ENCODE measurements at regions not wholly inside any gene's neighbourhood (a gene's known extent, or its start where the extent isn't known, plus 50 kb on each side); places are given as distances from the start of the nearest gene placed in this dataset.

DNA sequence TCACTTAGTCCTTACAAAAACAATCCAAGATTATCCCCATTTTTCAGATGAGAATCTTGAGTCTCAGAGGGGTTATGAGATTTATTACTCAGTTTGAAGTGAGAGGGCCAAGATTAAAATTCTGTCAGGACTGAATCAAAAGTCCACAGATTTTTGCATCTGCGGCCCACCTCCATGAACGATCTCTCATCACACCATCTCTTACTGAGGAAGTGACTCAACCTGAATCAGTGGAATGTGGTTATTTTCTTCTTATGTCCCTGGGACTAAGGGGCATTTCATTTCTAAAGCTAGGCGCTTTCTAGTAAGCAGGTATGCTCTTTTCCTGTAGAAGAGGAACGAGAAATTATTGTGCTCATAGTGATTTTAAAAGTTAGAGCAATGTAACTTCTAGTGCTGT, 360.3 kb upstream of the SPHKAP start:
- Histone ChIP-seq H3K4me3 (replicated peaks in 1 of 4; ENCODE audit: control extremely low read depth in 1 of 4, insufficient read depth in 1 of 4, low read depth in 3 of 4, low read length in 4 of 4) (no peak overlapping the region), H3K4me1 (ENCODE audit: control insufficient read depth, extremely low read depth, insufficient read depth, low read length) (peaks cover 2% of the 10 kb centered on the region), H3K27ac (ENCODE audit: insufficient read depth, low read length) (no peak overlapping the region), H3K9me3 (ENCODE audit: control insufficient read depth, insufficient read depth, low read depth, low read length) (no peaks in the 10 kb centered on the region), H3K27me3 (ENCODE audit: control insufficient read depth, insufficient read depth, low read length) (no peaks in the 10 kb centered on the region), H4K20me1 (ENCODE audit: control insufficient read depth, extremely low read depth, insufficient read depth, low read length) (no peaks in the 10 kb centered on the region), H2AFZ (ENCODE audit: low read length) (no peak overlapping the region), H3K79me2 (ENCODE audit: control insufficient read depth, insufficient read depth, low read length) (no peaks in the 10 kb centered on the region), H3K4me2 (ENCODE audit: extremely low read depth, insufficient read depth, low read length) (no peak overlapping the region), H3K36me3 (ENCODE audit: control insufficient read depth, insufficient read depth, low read length) (no peaks in the 10 kb centered on the region), H3K9ac (ENCODE audit: insufficient read depth, low read length) (no peak overlapping the region)
- DNase-seq (ENCODE audit: low read depth in 2 of 2): peak in 1 of 2 donors; percentile 80
- no peak for TF ChIP-seq EZH2 (IDR thresholded peaks at IDR 0.05; ENCODE audit: low read length, missing control alignments)
- TF ChIP-seq, protein P1, sequence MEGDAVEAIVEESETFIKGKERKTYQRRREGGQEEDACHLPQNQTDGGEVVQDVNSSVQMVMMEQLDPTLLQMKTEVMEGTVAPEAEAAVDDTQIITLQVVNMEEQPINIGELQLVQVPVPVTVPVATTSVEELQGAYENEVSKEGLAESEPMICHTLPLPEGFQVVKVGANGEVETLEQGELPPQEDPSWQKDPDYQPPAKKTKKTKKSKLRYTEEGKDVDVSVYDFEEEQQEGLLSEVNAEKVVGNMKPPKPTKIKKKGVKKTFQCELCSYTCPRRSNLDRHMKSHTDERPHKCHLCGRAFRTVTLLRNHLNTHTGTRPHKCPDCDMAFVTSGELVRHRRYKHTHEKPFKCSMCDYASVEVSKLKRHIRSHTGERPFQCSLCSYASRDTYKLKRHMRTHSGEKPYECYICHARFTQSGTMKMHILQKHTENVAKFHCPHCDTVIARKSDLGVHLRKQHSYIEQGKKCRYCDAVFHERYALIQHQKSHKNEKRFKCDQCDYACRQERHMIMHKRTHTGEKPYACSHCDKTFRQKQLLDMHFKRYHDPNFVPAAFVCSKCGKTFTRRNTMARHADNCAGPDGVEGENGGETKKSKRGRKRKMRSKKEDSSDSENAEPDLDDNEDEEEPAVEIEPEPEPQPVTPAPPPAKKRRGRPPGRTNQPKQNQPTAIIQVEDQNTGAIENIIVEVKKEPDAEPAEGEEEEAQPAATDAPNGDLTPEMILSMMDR (conservative IDR thresholded peaks at IDR 0.05 in 1 of 2, IDR thresholded peaks at IDR 0.05 in 1 of 2; ENCODE audit: low read depth in 1 of 2, low read length in 2 of 2): no peak

GRCh38 chr2:228540976-228541375, 359.5 kb upstream of the SPHKAP start:
- Histone ChIP-seq H4K20me1 (ENCODE audit: control insufficient read depth, extremely low read depth, insufficient read depth, low read length) (no peaks in the 10 kb centered on the region), H3K27ac (ENCODE audit: insufficient read depth, low read length) (no peak overlapping the region), H3K4me2 (ENCODE audit: extremely low read depth, insufficient read depth, low read length) (no peak overlapping the region), H3K4me1 (ENCODE audit: control insufficient read depth, extremely low read depth, insufficient read depth, low read length) (peaks cover 2% of the 10 kb centered on the region), H3K9me3 (ENCODE audit: control insufficient read depth, insufficient read depth, low read depth, low read length) (no peaks in the 10 kb centered on the region), H3K79me2 (ENCODE audit: control insufficient read depth, insufficient read depth, low read length) (no peaks in the 10 kb centered on the region), H3K27me3 (ENCODE audit: control insufficient read depth, insufficient read depth, low read length) (no peaks in the 10 kb centered on the region), H3K9ac (ENCODE audit: insufficient read depth, low read length) (no peak overlapping the region), H3K4me3 (replicated peaks in 1 of 4; ENCODE audit: control extremely low read depth in 1 of 4, insufficient read depth in 1 of 4, low read depth in 3 of 4, low read length in 4 of 4) (no peak overlapping the region), H3K36me3 (ENCODE audit: control insufficient read depth, insufficient read depth, low read length) (no peaks in the 10 kb centered on the region), H2AFZ (ENCODE audit: low read length) (no peak overlapping the region)
- no peak for DNase-seq (ENCODE audit: low read depth in 2 of 2)
- TF ChIP-seq, protein P1 (conservative IDR thresholded peaks at IDR 0.05 in 1 of 2, IDR thresholded peaks at IDR 0.05 in 1 of 2; ENCODE audit: low read depth in 1 of 2, low read length in 2 of 2): no peak
- TF ChIP-seq EZH2 (IDR thresholded peaks at IDR 0.05; ENCODE audit: low read length, missing control alignments): no peak

DNA sequence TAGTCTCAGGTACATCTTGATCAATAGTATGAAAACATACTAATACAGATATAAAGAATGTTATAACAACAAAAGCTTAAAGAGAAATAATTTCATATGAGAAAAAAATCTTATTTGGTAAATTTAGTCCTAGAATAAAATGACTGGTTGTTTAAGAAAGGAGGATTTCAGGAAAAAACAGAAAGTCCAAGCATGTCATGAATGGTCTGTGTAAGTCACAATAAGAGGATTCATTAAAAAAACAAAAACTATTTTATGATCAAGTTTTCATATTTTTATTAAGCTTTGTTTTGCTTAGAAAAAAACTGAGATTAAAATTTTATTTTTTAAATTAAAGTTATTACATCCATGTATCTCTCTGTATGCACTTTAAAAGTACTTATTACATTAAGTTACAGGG, 353.9 kb upstream of the SPHKAP start:
- Histone ChIP-seq H3K4me1 (ENCODE audit: control insufficient read depth, extremely low read depth, insufficient read depth, low read length) (no peaks in the 10 kb centered on the region), H3K36me3 (ENCODE audit: control insufficient read depth, insufficient read depth, low read length) (no peaks in the 10 kb centered on the region), H3K79me2 (ENCODE audit: control insufficient read depth, insufficient read depth, low read length) (no peaks in the 10 kb centered on the region), H3K4me3 (replicated peaks in 1 of 4; ENCODE audit: control extremely low read depth in 1 of 4, insufficient read depth in 1 of 4, low read depth in 3 of 4, low read length in 4 of 4) (no peak overlapping the region), H4K20me1 (ENCODE audit: control insufficient read depth, extremely low read depth, insufficient read depth, low read length) (no peaks in the 10 kb centered on the region), H2AFZ (ENCODE audit: low read length) (no peak overlapping the region), H3K9me3 (ENCODE audit: control insufficient read depth, insufficient read depth, low read depth, low read length) (no peaks in the 10 kb centered on the region), H3K27me3 (ENCODE audit: control insufficient read depth, insufficient read depth, low read length) (no peaks in the 10 kb centered on the region), H3K4me2 (ENCODE audit: extremely low read depth, insufficient read depth, low read length) (no peak overlapping the region), H3K9ac (ENCODE audit: insufficient read depth, low read length) (no peak overlapping the region), H3K27ac (ENCODE audit: insufficient read depth, low read length) (no peak overlapping the region)
- peak in 1 of 2 donors; percentile 6 for DNase-seq (ENCODE audit: low read depth in 2 of 2)
- TF ChIP-seq, protein P1 (conservative IDR thresholded peaks at IDR 0.05 in 1 of 2, IDR thresholded peaks at IDR 0.05 in 1 of 2; ENCODE audit: low read depth in 1 of 2, low read length in 2 of 2): no peak
- no peak for TF ChIP-seq EZH2 (IDR thresholded peaks at IDR 0.05; ENCODE audit: low read length, missing control alignments)
